GM23338 (cell line): ENCODE measurements at regions not wholly inside any gene's neighbourhood (a gene's known extent, or its start where the extent isn't known, plus 50 kb on each side); places are given as distances from the start of the nearest gene placed in this dataset.

ENCODE experiments used
- ATAC-seq: fragments of 200-7000 bp; cut with Tn5 transposase; 3 replicates; pipeline ENCODE4 v1.9.1; 2020
- DNase-seq: peaks from one replicate; pipeline ENCODE4 v3.0.0-alpha.2; 2015; ENCODE audit warnings: low spot score
- H2AFZ ChIP-seq: fragments of 200-600 bp; sonication (generic); 2 replicates; pipeline ENCODE4 v1.8.0; 2016; ENCODE audit warnings: antibody characterized with exemption, mild to moderate bottlenecking, moderate library complexity
- H3F3A ChIP-seq: fragments of 200-600 bp; sonication (generic); replicated peaks from 2 replicates; pipeline ENCODE4 v1.8.0; 2017; ENCODE audit warnings: antibody characterized with exemption, mixed run types, low read depth
- H3K27ac ChIP-seq: fragments of 200-600 bp; sonication (generic); 2 replicates; pipeline ENCODE4 v1.6.1; 2016; ENCODE audit warnings: low read depth
- H3K27me3 ChIP-seq: fragments of 200-600 bp; sonication (generic); 2 replicates; pipeline ENCODE4 v1.8.0; 2016; ENCODE audit warnings: mild to moderate bottlenecking, mixed run types, moderate library complexity; ENCODE audit not compliant: insufficient read depth
- H3K36me3 ChIP-seq: fragments of 200-600 bp; sonication (generic); 2 replicates; pipeline ENCODE4 v1.8.0; 2016; ENCODE audit warnings: mild to moderate bottlenecking; ENCODE audit not compliant: insufficient read depth
- H3K4me1 ChIP-seq: fragments of 200-600 bp; sonication (generic); 2 replicates; pipeline ENCODE4 v1.8.0; 2016; ENCODE audit warnings: mild to moderate bottlenecking, moderate library complexity; ENCODE audit not compliant: insufficient read depth
- H3K4me2 ChIP-seq: fragments of 200-600 bp; sonication (generic); 2 replicates; pipeline ENCODE4 v1.7.1; 2017; ENCODE audit warnings: mixed run types
- H3K4me3 ChIP-seq: fragments of 200-600 bp; sonication (generic); 2 replicates; pipeline ENCODE4 v1.6.1; 2016; ENCODE audit warnings: mixed run types
- H3K79me2 ChIP-seq: fragments of 200-600 bp; sonication (generic); replicated peaks from 2 replicates; pipeline ENCODE4 v1.8.0; 2017; ENCODE audit warnings: mild to moderate bottlenecking; ENCODE audit not compliant: insufficient read depth
- H3K9me2 ChIP-seq: fragments of 200-600 bp; sonication (generic); 2 replicates; pipeline ENCODE4 v1.8.0; 2017; ENCODE audit not compliant: insufficient read depth
- H4K20me1 ChIP-seq: fragments of 200-600 bp; sonication (generic); replicated peaks from 2 replicates; pipeline ENCODE4 v1.8.0; 2017; ENCODE audit warnings: mild to moderate bottlenecking; ENCODE audit not compliant: insufficient read depth
- H3K27ac Mint-ChIP-seq: 2 replicates; pipeline ENCODE4 v1.8.0; 2020; ENCODE audit warnings: inconsistent platforms, mild to moderate bottlenecking, moderate library complexity, mixed read lengths
- H3K27me3 Mint-ChIP-seq: 3 replicates; pipeline ENCODE4 v1.8.0; 2022; ENCODE audit warnings: low read depth, mild to moderate bottlenecking, moderate library complexity, mixed read lengths, inconsistent platforms; ENCODE audit not compliant: insufficient read depth, poor library complexity
- H3K36me3 Mint-ChIP-seq: 3 replicates; pipeline ENCODE4 v1.8.0; 2021; ENCODE audit warnings: low read depth, mild to moderate bottlenecking, inconsistent platforms, moderate library complexity, mixed read lengths
- H3K4me1 Mint-ChIP-seq: 3 replicates; pipeline ENCODE4 v1.8.0; 2020; ENCODE audit warnings: mild to moderate bottlenecking, inconsistent platforms, mixed read lengths
- H3K4me3 Mint-ChIP-seq: 3 replicates; pipeline ENCODE4 v1.8.0; 2021; ENCODE audit warnings: moderate library complexity, mild to moderate bottlenecking, inconsistent platforms, mixed read lengths
- H3K9me3 Mint-ChIP-seq: 3 replicates; pipeline ENCODE4 v1.8.0; 2020; ENCODE audit warnings: moderate library complexity, mild to moderate bottlenecking, inconsistent platforms, mixed read lengths
- CREB1 ChIP-seq: fragments of 250-450 bp; sonication (Bioruptor Pico); IDR thresholded peaks from 2 replicates; pipeline ENCODE4 v1.5.0; 2020; ENCODE audit warnings: low read depth, mild to moderate bottlenecking, moderate library complexity
- EZH2 ChIP-seq: fragments of 200-600 bp; sonication (generic); IDR thresholded peaks from one replicate; pipeline ENCODE4 v1.8.0; 2017; ENCODE audit warnings: antibody characterized with exemption, mild to moderate bottlenecking, low read depth; ENCODE audit not compliant: unreplicated experiment
- EZH2phosphoT487 ChIP-seq: fragments of 200-600 bp; sonication (generic); IDR thresholded peaks from one replicate; pipeline ENCODE4 v1.8.1; 2018; ENCODE audit warnings: antibody characterized with exemption; ENCODE audit not compliant: unreplicated experiment
- JUNB ChIP-seq: IDR thresholded peaks from one replicate; pipeline ENCODE4 v1.6.1; 2016; ENCODE audit warnings: antibody characterized with exemption; ENCODE audit not compliant: unreplicated experiment
- NANOG ChIP-seq: IDR thresholded peaks from 2 replicates; pipeline ENCODE4 v1.6.1; 2016; ENCODE audit warnings: antibody characterized with exemption, borderline replicate concordance
- POLR2AphosphoS5 ChIP-seq: IDR thresholded peaks from 2 replicates; pipeline ENCODE4 v1.6.1; 2016; ENCODE audit warnings: antibody characterized with exemption, low read depth
- STAT1 ChIP-seq: IDR thresholded peaks from one replicate; pipeline ENCODE4 v1.6.1; 2016; ENCODE audit warnings: antibody characterized with exemption; ENCODE audit not compliant: unreplicated experiment
- ZNF114 ChIP-seq: fragments of 250-450 bp; sonication (Bioruptor Pico); IDR thresholded peaks from 2 replicates; pipeline ENCODE4 v1.5.0; 2020; ENCODE audit warnings: mild to moderate bottlenecking, moderate library complexity
- TF ChIP-seq, protein P1 (sequence below): IDR thresholded peaks from one replicate; pipeline ENCODE4 v1.6.1; 2018; ENCODE audit warnings: antibody characterized with exemption; ENCODE audit not compliant: unreplicated experiment
- TF ChIP-seq, protein P2 (sequence below): IDR thresholded peaks from 2 replicates; pipeline ENCODE4 v1.6.1; 2016; ENCODE audit warnings: antibody characterized with exemption

DNA sequence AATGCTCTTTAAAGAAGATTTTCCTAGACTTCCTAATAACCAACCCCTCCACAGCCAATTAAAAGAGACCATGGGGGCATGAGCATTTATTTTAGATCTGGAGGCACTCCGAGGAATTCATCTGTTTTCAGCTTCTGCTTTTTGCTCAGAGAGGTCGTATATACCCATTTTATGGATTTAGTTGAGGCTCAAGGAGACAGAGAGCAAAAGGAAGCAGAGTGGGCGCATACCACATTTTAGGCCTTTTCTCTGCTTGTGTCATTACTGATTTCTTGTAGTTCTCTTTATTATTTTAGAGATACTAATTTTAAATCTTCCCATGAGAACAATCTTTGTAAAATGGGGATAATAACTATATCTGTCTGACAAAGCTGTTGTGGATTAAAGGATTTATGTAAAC lies 129.6 kb upstream of the IFNGR1 start:
- H3K27me3 ChIP-seq = no peaks in the 10 kb centered on the region
- no peak overlapping the region for H3K27ac Mint-ChIP-seq
- no peaks in the 10 kb centered on the region for H3K79me2 ChIP-seq
- no peaks in the 10 kb centered on the region for H3K36me3 Mint-ChIP-seq
- ATAC-seq (no peak), DNase-seq (no peak)
- no peaks in the 10 kb centered on the region for H3K9me3 Mint-ChIP-seq
- no peak overlapping the region for H2AFZ ChIP-seq
- TF ChIP-seq JUNB (no peak), NANOG (no peak), STAT1 (no peak)
- TF ChIP-seq, protein P1, sequence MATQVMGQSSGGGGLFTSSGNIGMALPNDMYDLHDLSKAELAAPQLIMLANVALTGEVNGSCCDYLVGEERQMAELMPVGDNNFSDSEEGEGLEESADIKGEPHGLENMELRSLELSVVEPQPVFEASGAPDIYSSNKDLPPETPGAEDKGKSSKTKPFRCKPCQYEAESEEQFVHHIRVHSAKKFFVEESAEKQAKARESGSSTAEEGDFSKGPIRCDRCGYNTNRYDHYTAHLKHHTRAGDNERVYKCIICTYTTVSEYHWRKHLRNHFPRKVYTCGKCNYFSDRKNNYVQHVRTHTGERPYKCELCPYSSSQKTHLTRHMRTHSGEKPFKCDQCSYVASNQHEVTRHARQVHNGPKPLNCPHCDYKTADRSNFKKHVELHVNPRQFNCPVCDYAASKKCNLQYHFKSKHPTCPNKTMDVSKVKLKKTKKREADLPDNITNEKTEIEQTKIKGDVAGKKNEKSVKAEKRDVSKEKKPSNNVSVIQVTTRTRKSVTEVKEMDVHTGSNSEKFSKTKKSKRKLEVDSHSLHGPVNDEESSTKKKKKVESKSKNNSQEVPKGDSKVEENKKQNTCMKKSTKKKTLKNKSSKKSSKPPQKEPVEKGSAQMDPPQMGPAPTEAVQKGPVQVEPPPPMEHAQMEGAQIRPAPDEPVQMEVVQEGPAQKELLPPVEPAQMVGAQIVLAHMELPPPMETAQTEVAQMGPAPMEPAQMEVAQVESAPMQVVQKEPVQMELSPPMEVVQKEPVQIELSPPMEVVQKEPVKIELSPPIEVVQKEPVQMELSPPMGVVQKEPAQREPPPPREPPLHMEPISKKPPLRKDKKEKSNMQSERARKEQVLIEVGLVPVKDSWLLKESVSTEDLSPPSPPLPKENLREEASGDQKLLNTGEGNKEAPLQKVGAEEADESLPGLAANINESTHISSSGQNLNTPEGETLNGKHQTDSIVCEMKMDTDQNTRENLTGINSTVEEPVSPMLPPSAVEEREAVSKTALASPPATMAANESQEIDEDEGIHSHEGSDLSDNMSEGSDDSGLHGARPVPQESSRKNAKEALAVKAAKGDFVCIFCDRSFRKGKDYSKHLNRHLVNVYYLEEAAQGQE = no peak
- TF ChIP-seq, protein P2, sequence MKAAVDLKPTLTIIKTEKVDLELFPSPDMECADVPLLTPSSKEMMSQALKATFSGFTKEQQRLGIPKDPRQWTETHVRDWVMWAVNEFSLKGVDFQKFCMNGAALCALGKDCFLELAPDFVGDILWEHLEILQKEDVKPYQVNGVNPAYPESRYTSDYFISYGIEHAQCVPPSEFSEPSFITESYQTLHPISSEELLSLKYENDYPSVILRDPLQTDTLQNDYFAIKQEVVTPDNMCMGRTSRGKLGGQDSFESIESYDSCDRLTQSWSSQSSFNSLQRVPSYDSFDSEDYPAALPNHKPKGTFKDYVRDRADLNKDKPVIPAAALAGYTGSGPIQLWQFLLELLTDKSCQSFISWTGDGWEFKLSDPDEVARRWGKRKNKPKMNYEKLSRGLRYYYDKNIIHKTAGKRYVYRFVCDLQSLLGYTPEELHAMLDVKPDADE = no peak
- H3K9me2 ChIP-seq = no peaks in the 10 kb centered on the region
- H3K4me1 ChIP-seq = no peaks in the 10 kb centered on the region
- H3K4me3 Mint-ChIP-seq = no peak overlapping the region
- H3K27me3 Mint-ChIP-seq = no peaks in the 10 kb centered on the region
- no peaks in the 10 kb centered on the region for H3K4me1 Mint-ChIP-seq
- no peak overlapping the region for H3K27ac ChIP-seq
- H3K4me2 ChIP-seq = no peak overlapping the region
- H3F3A ChIP-seq = no peaks in the 10 kb centered on the region
- no peaks in the 10 kb centered on the region for H4K20me1 ChIP-seq
- H3K36me3 ChIP-seq = no peaks in the 10 kb centered on the region
- H3K4me3 ChIP-seq = no peak overlapping the region

- no peak overlapping the region for H2AFZ ChIP-seq
- Mint-ChIP-seq H3K4me1 (peaks cover 32% of the 10 kb centered on the region), H3K27me3 (no peaks in the 10 kb centered on the region), H3K4me3 (no peak overlapping the region), H3K36me3 (no peaks in the 10 kb centered on the region), H3K9me3 (no peaks in the 10 kb centered on the region), H3K27ac (no peak overlapping the region)
- no peak overlapping the region for H3K4me3 ChIP-seq
- H3F3A ChIP-seq = no peaks in the 10 kb centered on the region
- no peaks in the 10 kb centered on the region for H3K36me3 ChIP-seq
- H3K9me2 ChIP-seq = no peaks in the 10 kb centered on the region
- peaks cover 13% of the 10 kb centered on the region; the same call in 1 of the 2 replicates for H3K4me1 ChIP-seq
- TF ChIP-seq JUNB (no peak), EZH2phosphoT487 (no peak), POLR2AphosphoS5 (no peak), STAT1 (no peak), ZNF114 (no peak), CREB1 (no peak), NANOG (no peak), EZH2 (no peak)
- TF ChIP-seq, protein P1 = no peak
- no peak overlapping the region for H3K4me2 ChIP-seq
- no peak overlapping the region for H3K27ac ChIP-seq
- no peaks in the 10 kb centered on the region for H3K27me3 ChIP-seq
- ATAC-seq (no peak), DNase-seq (no peak)
- no peaks in the 10 kb centered on the region for H3K79me2 ChIP-seq
- H4K20me1 ChIP-seq = no peaks in the 10 kb centered on the region
These were observed 124.1 kb upstream of the IFNGR1 start for GRCh38 chr6:137343241-137343640.
